ENCODE measurements at regions not wholly inside any gene's neighbourhood (a gene's known extent, or its start where the extent isn't known, plus 50 kb on each side); places are given as distances from the start of the nearest gene placed in this dataset.
"Not testable (repeated sequence)": the region's sequence is repeated elsewhere in the genome, so short reads cannot be mapped to it uniquely, and the experiment has no call there.

GRCh38 chr3:181324516-181324915 is 335.0 kb upstream of the DNAJC19 start:
- H3K23ac ChIP-seq (ENCODE audit: low read depth, low read length, poor library complexity); H3K4me3 ChIP-seq (ENCODE audit: low read length in 2 of 2); H3K36me3 ChIP-seq (replicated peaks in 1 of 2; ENCODE audit: control insufficient read depth in 2 of 2, insufficient read depth in 2 of 2, low read length in 2 of 2); H3K9ac ChIP-seq (ENCODE audit: low read depth, low read length, poor library complexity); H2BK120ac ChIP-seq (ENCODE audit: low read depth, low read length); H2BK12ac ChIP-seq (ENCODE audit: low read length); H4K91ac ChIP-seq (ENCODE audit: low read depth, low read length, poor library complexity); H3K14ac ChIP-seq (ENCODE audit: low read length); H3K4me2 ChIP-seq (ENCODE audit: insufficient read depth, low read length, poor library complexity, severe bottlenecking); H4K8ac ChIP-seq (ENCODE audit: low read depth, low read length); H3K9me3 ChIP-seq (replicated peaks in 1 of 2; ENCODE audit: control insufficient read depth in 2 of 2, insufficient read depth in 1 of 2, low read depth in 1 of 2, low read length in 2 of 2); H3K4ac ChIP-seq (ENCODE audit: low read length); DNase-seq (ENCODE audit: low spot score); H3K27ac ChIP-seq (replicated peaks; ENCODE audit: low read length); H2AK5ac ChIP-seq (ENCODE audit: low read depth, low read length); H2BK5ac ChIP-seq (ENCODE audit: low read length); H3K4me1 ChIP-seq (ENCODE audit: control insufficient read depth in 2 of 2, insufficient read depth in 1 of 2, low read depth in 1 of 2, low read length in 2 of 2); H3K27me3 ChIP-seq (ENCODE audit: control insufficient read depth in 3 of 3, insufficient read depth in 3 of 3, low read depth in 1 of 3, low read length in 3 of 3); H3K79me1 ChIP-seq (ENCODE audit: low read depth, low read length): not testable (repeated sequence)
- Histone ChIP-seq H3K18ac (ENCODE audit: low read length) (peak overlapping the region; percentile 17), H2AFZ (ENCODE audit: low read length) (peak overlapping the region; percentile 58), H2BK15ac (ENCODE audit: low read length) (peak overlapping the region; percentile 58)
- WGBS, 2 donors (ENCODE audit: extremely low coverage in 2 of 2, insufficient read length in 2 of 2, insufficient replicate concordance in 1 of 2), result no CpG with 5 or more reads among the region's 5 CpGs

- H2AFZ ChIP-seq (ENCODE audit: low read length), result no peak overlapping the region
- H3K4me1 ChIP-seq (ENCODE audit: control insufficient read depth in 2 of 2, insufficient read depth in 1 of 2, low read depth in 1 of 2, low read length in 2 of 2), result peaks cover 2 to 4% of the 10 kb centered on the region in 2 donors
- H3K9me3 ChIP-seq (replicated peaks in 1 of 2; ENCODE audit: control insufficient read depth in 2 of 2, insufficient read depth in 1 of 2, low read depth in 1 of 2, low read length in 2 of 2), result no peaks in the 10 kb centered on the region
- H3K4me3 ChIP-seq (ENCODE audit: low read length in 2 of 2), result no peak overlapping the region
- no peak overlapping the region for H2BK5ac ChIP-seq (ENCODE audit: low read length)
- H2BK120ac ChIP-seq (ENCODE audit: low read depth, low read length), result no peak overlapping the region
- no peak overlapping the region for H3K18ac ChIP-seq (ENCODE audit: low read length)
- no peak overlapping the region for H3K4me2 ChIP-seq (ENCODE audit: insufficient read depth, low read length, poor library complexity, severe bottlenecking)
- no peak overlapping the region for H2AK5ac ChIP-seq (ENCODE audit: low read depth, low read length)
- no peak overlapping the region for H4K91ac ChIP-seq (ENCODE audit: low read depth, low read length, poor library complexity)
- H4K8ac ChIP-seq (ENCODE audit: low read depth, low read length), result no peak overlapping the region
- no peak overlapping the region for H2BK15ac ChIP-seq (ENCODE audit: low read length)
- DNase-seq (ENCODE audit: low spot score), result no peak
- no peak overlapping the region for H3K23ac ChIP-seq (ENCODE audit: low read depth, low read length, poor library complexity)
- no peak overlapping the region for H3K14ac ChIP-seq (ENCODE audit: low read length)
- H3K36me3 ChIP-seq (replicated peaks in 1 of 2; ENCODE audit: control insufficient read depth in 2 of 2, insufficient read depth in 2 of 2, low read length in 2 of 2), result no peaks in the 10 kb centered on the region
- H2BK12ac ChIP-seq (ENCODE audit: low read length), result no peak overlapping the region
- no peak overlapping the region for H3K27ac ChIP-seq (replicated peaks; ENCODE audit: low read length)
- H3K79me1 ChIP-seq (ENCODE audit: low read depth, low read length), result no peaks in the 10 kb centered on the region
- H3K27me3 ChIP-seq (ENCODE audit: control insufficient read depth in 3 of 3, insufficient read depth in 3 of 3, low read depth in 1 of 3, low read length in 3 of 3), result no peaks in the 10 kb centered on the region
- no peak overlapping the region for H3K4ac ChIP-seq (ENCODE audit: low read length)
- H3K9ac ChIP-seq (ENCODE audit: low read depth, low read length, poor library complexity), result no peak overlapping the region
Measured at GRCh38 chr3:181318321-181318720, 328.8 kb upstream of the DNAJC19 start.

GRCh38 chr3:181317508-181317907 is 328.0 kb upstream of the DNAJC19 start:
- no CpG with 5 or more reads among the region's 3 CpGs for WGBS, 2 donors (ENCODE audit: extremely low coverage in 2 of 2, insufficient read length in 2 of 2, insufficient replicate concordance in 1 of 2)
- H3K14ac ChIP-seq (ENCODE audit: low read length), result no peak overlapping the region
- no peak overlapping the region for H3K4ac ChIP-seq (ENCODE audit: low read length)

GRCh38 chr3:181316482-181316881 is 326.9 kb upstream of the DNAJC19 start:
- Histone ChIP-seq H2BK5ac (ENCODE audit: low read length) (no peak overlapping the region), H3K9ac (ENCODE audit: low read depth, low read length, poor library complexity) (no peak overlapping the region), H4K8ac (ENCODE audit: low read depth, low read length) (no peak overlapping the region), H3K4ac (ENCODE audit: low read length) (no peak overlapping the region), H3K4me2 (ENCODE audit: insufficient read depth, low read length, poor library complexity, severe bottlenecking) (no peak overlapping the region), H3K79me1 (ENCODE audit: low read depth, low read length) (no peaks in the 10 kb centered on the region), H3K36me3 (replicated peaks in 1 of 2; ENCODE audit: control insufficient read depth in 2 of 2, insufficient read depth in 2 of 2, low read length in 2 of 2) (no peaks in the 10 kb centered on the region), H3K14ac (ENCODE audit: low read length) (no peak overlapping the region), H3K9me3 (replicated peaks in 1 of 2; ENCODE audit: control insufficient read depth in 2 of 2, insufficient read depth in 1 of 2, low read depth in 1 of 2, low read length in 2 of 2) (no peaks in the 10 kb centered on the region), H3K27me3 (ENCODE audit: control insufficient read depth in 3 of 3, insufficient read depth in 3 of 3, low read depth in 1 of 3, low read length in 3 of 3) (no peaks in the 10 kb centered on the region), H3K27ac (replicated peaks; ENCODE audit: low read length) (no peak overlapping the region), H2BK15ac (ENCODE audit: low read length) (no peak overlapping the region), H3K4me1 (ENCODE audit: control insufficient read depth in 2 of 2, insufficient read depth in 1 of 2, low read depth in 1 of 2, low read length in 2 of 2) (peaks cover 2 to 4% of the 10 kb centered on the region in 2 donors), H3K23ac (ENCODE audit: low read depth, low read length, poor library complexity) (no peak overlapping the region), H4K91ac (ENCODE audit: low read depth, low read length, poor library complexity) (no peak overlapping the region), H2BK120ac (ENCODE audit: low read depth, low read length) (no peak overlapping the region), H2AFZ (ENCODE audit: low read length) (no peak overlapping the region), H3K4me3 (ENCODE audit: low read length in 2 of 2) (no peak overlapping the region), H3K18ac (ENCODE audit: low read length) (no peak overlapping the region), H2AK5ac (ENCODE audit: low read depth, low read length) (no peak overlapping the region), H2BK12ac (ENCODE audit: low read length) (no peak overlapping the region)
- no CpG with 5 or more reads among the region's 1 CpG for WGBS, 2 donors (ENCODE audit: extremely low coverage in 2 of 2, insufficient read length in 2 of 2, insufficient replicate concordance in 1 of 2)
- peak; percentile 15 for DNase-seq (ENCODE audit: low spot score)

More at GRCh38 chr3:181317508-181317907, 328.0 kb upstream of the DNAJC19 start:
- no peak overlapping the region for H3K27ac ChIP-seq (replicated peaks; ENCODE audit: low read length)
- H2BK5ac ChIP-seq (ENCODE audit: low read length), result no peak overlapping the region
- H2BK15ac ChIP-seq (ENCODE audit: low read length), result no peak overlapping the region
- H2BK12ac ChIP-seq (ENCODE audit: low read length), result no peak overlapping the region
- H3K9me3 ChIP-seq (replicated peaks in 1 of 2; ENCODE audit: control insufficient read depth in 2 of 2, insufficient read depth in 1 of 2, low read depth in 1 of 2, low read length in 2 of 2), result no peaks in the 10 kb centered on the region
- H4K8ac ChIP-seq (ENCODE audit: low read depth, low read length), result no peak overlapping the region
- no peak overlapping the region for H2BK120ac ChIP-seq (ENCODE audit: low read depth, low read length)
- DNase-seq (ENCODE audit: low spot score), result no peak
- H3K27me3 ChIP-seq (ENCODE audit: control insufficient read depth in 3 of 3, insufficient read depth in 3 of 3, low read depth in 1 of 3, low read length in 3 of 3), result no peaks in the 10 kb centered on the region
- no peak overlapping the region for H4K91ac ChIP-seq (ENCODE audit: low read depth, low read length, poor library complexity)
- H3K23ac ChIP-seq (ENCODE audit: low read depth, low read length, poor library complexity), result no peak overlapping the region
- no peak overlapping the region for H3K4me2 ChIP-seq (ENCODE audit: insufficient read depth, low read length, poor library complexity, severe bottlenecking)
- H2AFZ ChIP-seq (ENCODE audit: low read length), result peak overlapping the region; percentile 39
- no peak overlapping the region for H2AK5ac ChIP-seq (ENCODE audit: low read depth, low read length)
- no peak overlapping the region for H3K4me3 ChIP-seq (ENCODE audit: low read length in 2 of 2)
- H3K9ac ChIP-seq (ENCODE audit: low read depth, low read length, poor library complexity), result no peak overlapping the region
- H3K18ac ChIP-seq (ENCODE audit: low read length), result no peak overlapping the region
- H3K36me3 ChIP-seq (replicated peaks in 1 of 2; ENCODE audit: control insufficient read depth in 2 of 2, insufficient read depth in 2 of 2, low read length in 2 of 2), result no peaks in the 10 kb centered on the region
- H3K4me1 ChIP-seq (ENCODE audit: control insufficient read depth in 2 of 2, insufficient read depth in 1 of 2, low read depth in 1 of 2, low read length in 2 of 2), result peaks cover 2 to 4% of the 10 kb centered on the region in 2 donors
- no peaks in the 10 kb centered on the region for H3K79me1 ChIP-seq (ENCODE audit: low read depth, low read length)
